ENCODE measurements at regions not wholly inside any gene's neighbourhood (a gene's known extent, or its start where the extent isn't known, plus 50 kb on each side); places are given as distances from the start of the nearest gene placed in this dataset.

DNA sequence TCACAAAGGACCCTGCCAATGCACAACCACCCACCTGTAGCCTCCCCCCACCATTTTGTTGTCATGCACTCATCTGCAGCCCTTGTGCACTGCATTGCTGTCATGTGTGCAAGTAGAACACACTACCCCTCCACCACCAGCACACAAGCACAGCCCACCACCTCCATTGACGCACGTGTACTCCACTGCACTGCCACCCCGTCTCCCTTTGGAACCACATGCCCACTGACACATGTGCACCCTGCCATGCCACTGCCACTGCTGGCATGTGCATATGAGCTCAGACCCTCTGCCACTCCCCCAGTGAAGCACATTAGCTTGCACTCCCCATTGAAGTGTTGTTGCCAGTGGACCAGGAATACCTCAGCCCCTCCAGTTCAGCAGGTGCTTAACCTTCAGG, 530.3 kb upstream of the ACO1 start:
- Histone ChIP-seq H3K23ac (ENCODE audit: insufficient read length, low read depth, low read length) (no peak overlapping the region), H3K4me1 (ENCODE audit: insufficient read depth, low read length) (no peaks in the 10 kb centered on the region), H3K4ac (ENCODE audit: low read depth, low read length) (no peak overlapping the region), H3K18ac (ENCODE audit: insufficient read length, low read depth, low read length) (no peak overlapping the region), H2BK120ac (ENCODE audit: low read depth, low read length, poor library complexity, severe bottlenecking) (no peak overlapping the region), H3K23me2 (ENCODE audit: insufficient read length, low read depth, low read length, poor library complexity, severe bottlenecking) (no peaks in the 10 kb centered on the region), H2AK5ac (ENCODE audit: insufficient read length, low read length) (no peak overlapping the region), H3K27ac (ENCODE audit: insufficient read length, low read depth, low read length) (no peak overlapping the region), H2BK20ac (ENCODE audit: low read depth, low read length, poor library complexity, severe bottlenecking) (no peak overlapping the region), H3K9ac (ENCODE audit: extremely low read depth, insufficient read length, low read length) (no peak overlapping the region), H4K8ac (replicated peaks; ENCODE audit: insufficient read length, low read depth, low read length) (no peak overlapping the region), H3T11ph (ENCODE audit: low read length) (no peak overlapping the region), H3K9me3 (ENCODE audit: control insufficient read depth, low read depth, low read length) (no peaks in the 10 kb centered on the region), H2BK15ac (ENCODE audit: low read depth, low read length) (no peak overlapping the region), H2BK12ac (ENCODE audit: insufficient read length, low read depth, low read length) (no peak overlapping the region), H3K27me3 (ENCODE audit: insufficient read depth, low read length) (no peaks in the 10 kb centered on the region; the same call in 1 of the 2 replicates), H3K14ac (ENCODE audit: insufficient read depth, low read length) (no peak overlapping the region), H4K91ac (ENCODE audit: insufficient read length, low read depth, low read length) (no peak overlapping the region), H3K56ac (ENCODE audit: insufficient read length, low read depth, low read length) (no peak overlapping the region), H3K79me1 (ENCODE audit: insufficient read depth, low read depth, low read length, poor library complexity, severe bottlenecking) (no peaks in the 10 kb centered on the region), H3K4me2 (ENCODE audit: insufficient read depth, insufficient read length, low read length) (no peak overlapping the region), H4K20me1 (ENCODE audit: control insufficient read depth, insufficient read depth, insufficient read length) (no peaks in the 10 kb centered on the region), H4K5ac (ENCODE audit: insufficient read length, low read depth, low read length) (no peak overlapping the region), H2BK5ac (ENCODE audit: insufficient read length, low read length) (no peak overlapping the region), H3K79me2 (ENCODE audit: insufficient read depth, low read length) (no peaks in the 10 kb centered on the region), H2AFZ (ENCODE audit: low read length) (no peak overlapping the region)
- Mint-ChIP-seq H3K9me3 (no peaks in the 10 kb centered on the region; a peak in 2 of 5 replicates), H3K4me3 (no peak overlapping the region; a peak in 1 of 5 replicates), H3K27ac (no peak overlapping the region; a peak in 1 of 7 replicates), H3K4me1 (peaks cover 5 to 7% of the 10 kb centered on the region in 2 experiments), H3K36me3 (ENCODE audit: insufficient read depth in 1 of 3, low read depth in 3 of 3) (no peaks in the 10 kb centered on the region; a peak in 1 of 7 replicates), H3K27me3 (ENCODE audit: low read depth) (peaks cover 1% of the 10 kb centered on the region; the same call in 1 of the 2 replicates)
- TF ChIP-seq, protein P1, sequence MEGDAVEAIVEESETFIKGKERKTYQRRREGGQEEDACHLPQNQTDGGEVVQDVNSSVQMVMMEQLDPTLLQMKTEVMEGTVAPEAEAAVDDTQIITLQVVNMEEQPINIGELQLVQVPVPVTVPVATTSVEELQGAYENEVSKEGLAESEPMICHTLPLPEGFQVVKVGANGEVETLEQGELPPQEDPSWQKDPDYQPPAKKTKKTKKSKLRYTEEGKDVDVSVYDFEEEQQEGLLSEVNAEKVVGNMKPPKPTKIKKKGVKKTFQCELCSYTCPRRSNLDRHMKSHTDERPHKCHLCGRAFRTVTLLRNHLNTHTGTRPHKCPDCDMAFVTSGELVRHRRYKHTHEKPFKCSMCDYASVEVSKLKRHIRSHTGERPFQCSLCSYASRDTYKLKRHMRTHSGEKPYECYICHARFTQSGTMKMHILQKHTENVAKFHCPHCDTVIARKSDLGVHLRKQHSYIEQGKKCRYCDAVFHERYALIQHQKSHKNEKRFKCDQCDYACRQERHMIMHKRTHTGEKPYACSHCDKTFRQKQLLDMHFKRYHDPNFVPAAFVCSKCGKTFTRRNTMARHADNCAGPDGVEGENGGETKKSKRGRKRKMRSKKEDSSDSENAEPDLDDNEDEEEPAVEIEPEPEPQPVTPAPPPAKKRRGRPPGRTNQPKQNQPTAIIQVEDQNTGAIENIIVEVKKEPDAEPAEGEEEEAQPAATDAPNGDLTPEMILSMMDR (conservative IDR thresholded peaks at IDR 0.05) = no peak
- no CpG with 5 or more reads among the region's 3 CpGs for WGBS (ENCODE audit: extremely low coverage, insufficient read length, low lambda C conversion rate)
- no peak for DNase-seq

Data from H9 (cell line).